HG02759 (cell line): ENCODE measurements at regions not wholly inside any gene's neighbourhood (a gene's known extent, or its start where the extent isn't known, plus 50 kb on each side); places are given as distances from the start of the nearest gene placed in this dataset.

Experiments
- ATAC-seq: cut with Tn5 transposase; IDR thresholded peaks from one replicate; pipeline ENCODE4 v1.9.1; 2021; ENCODE audit warnings: mild to moderate bottlenecking, moderate library complexity; ENCODE audit not compliant: unreplicated experiment

DNA sequence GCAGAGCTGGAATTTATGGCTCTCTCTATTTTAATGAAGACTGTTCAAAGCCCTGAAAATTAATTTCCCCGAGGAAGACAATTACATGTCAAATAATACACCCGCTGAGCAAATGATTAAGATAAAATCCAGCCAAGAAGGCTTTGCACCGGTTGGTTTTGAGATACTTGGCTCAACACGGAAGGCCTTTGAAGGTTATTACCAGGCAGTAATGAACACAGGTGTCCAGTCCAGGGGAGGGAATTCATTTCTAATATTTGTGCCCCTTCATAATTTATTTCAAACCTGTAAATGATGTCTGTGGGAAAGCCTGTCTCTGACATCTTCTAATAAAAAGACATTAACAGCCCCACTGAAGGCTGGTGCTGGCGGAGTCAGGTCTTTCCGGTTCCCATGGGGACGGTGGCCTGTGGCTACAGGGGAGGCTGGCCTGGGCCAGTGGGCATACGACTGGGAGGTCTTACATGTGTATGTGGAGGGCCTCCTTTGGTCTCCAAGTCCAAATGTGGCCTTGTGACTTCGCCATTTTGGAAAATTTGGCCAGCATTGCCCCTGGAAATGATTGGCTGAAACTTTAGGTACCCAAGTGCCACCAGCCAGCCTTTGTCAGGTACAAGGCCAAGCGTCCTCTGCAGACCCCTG lies 49.9 kb upstream of the IQSEC1 start:
- no peak for ATAC-seq
